Posterior cingulate gyrus (tissue), 11 donors: ENCODE measurements at regions not wholly inside any gene's neighbourhood (a gene's known extent, or its start where the extent isn't known, plus 50 kb on each side); places are given as distances from the start of the nearest gene placed in this dataset.

ENCODE experiments used
- DNase-seq, 10 donors: peaks; one replicate each; pipeline versions ENCODE4 v3.0.0 to v3.0.0-alpha.2; 2020 to 2021; ENCODE audit warnings: mixed read lengths in 3 of 10
- intact Hi-C: fragments of 100-400 bp; cut with DNase I; formaldehyde crosslinking; loops from one replicate; pipeline ENCODE4 v1.15.1; 2023

DNA sequence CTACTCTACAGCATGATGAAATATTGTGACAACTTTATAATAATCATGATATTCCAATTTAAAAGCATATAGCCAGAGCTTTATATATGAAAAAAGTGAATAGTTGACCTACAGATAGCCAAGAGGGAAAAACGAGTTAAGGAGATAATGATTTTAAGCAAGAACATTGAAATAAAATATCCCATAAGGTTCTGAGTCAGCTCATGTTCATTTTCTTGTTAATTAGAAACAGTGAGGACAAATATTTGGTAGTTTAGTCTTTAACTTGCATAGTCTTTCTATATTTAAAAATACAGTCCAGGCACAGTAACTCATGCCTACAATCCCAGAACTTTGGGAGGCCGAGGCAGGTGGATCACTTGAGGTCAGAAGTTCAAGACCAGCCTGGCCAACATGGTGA is 55.8 kb upstream of the CDH6 start:
- intact Hi-C loops = no loop called here
- DNase-seq = no peak

GRCh38 chr5:31135542-31135941 is 57.9 kb upstream of the CDH6 start:
- DNase-seq = no peak

DNA sequence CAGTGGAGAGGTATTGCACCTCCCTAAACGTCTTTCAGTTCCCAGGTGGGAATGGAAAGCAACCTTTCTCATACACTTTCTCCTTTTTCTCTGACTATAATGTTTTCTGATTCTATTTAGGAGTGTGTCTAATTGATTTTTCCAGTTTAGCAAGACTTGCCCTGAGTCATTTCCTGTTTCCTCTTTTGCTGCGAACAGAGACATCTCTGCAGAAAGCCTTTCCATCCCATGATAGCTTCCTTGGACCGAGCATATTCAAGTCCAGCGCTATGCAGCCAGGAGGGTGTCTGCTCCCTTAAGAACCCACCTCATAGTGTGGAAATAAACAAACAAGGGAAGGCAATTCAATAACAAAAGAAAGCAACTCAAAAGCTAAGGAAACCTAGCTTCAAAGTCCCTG is 60.0 kb upstream of the CDH6 start:
- no peak for DNase-seq
- intact Hi-C loops = no loop called here

More at GRCh38 chr5:31135542-31135941, 57.9 kb upstream of the CDH6 start:
- intact Hi-C loops = no loop called here

DNA sequence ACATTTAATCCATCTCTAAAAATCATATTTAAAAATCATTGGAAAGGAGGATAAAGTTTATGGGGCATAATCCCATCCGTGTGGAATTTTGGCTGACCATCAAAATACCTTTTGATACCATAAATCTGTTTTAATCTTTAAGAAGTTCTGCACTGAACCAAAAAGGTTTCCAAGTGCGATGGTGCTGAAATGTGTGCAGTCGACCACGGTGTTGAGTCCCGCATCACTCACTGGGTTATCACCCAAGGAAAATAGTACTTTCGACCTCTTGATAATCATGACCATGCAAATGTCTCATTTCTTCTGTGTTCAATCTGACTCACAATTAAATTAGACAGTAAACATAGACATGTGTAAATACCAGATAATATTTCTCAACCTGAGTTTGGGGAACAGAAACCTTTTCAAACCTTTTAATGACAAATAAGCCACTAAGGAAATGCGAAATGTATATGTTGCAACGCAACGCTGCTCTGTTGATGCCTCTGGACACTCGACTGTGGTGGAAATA is 62.0 kb upstream of the CDH6 start:
- intact Hi-C loops = no loop called here

GRCh38 chr5:31130676-31131075 is 62.8 kb upstream of the CDH6 start:
- intact Hi-C loops = no loop called here
- DNase-seq = no peak

More for the DNA sequence above, 62.0 kb upstream of the CDH6 start:
- DNase-seq = no peak

- intact Hi-C loops = no loop called here
- DNase-seq = no peak
Measured at GRCh38 chr5:31124651-31125305, 68.7 kb upstream of the CDH6 start.

DNA sequence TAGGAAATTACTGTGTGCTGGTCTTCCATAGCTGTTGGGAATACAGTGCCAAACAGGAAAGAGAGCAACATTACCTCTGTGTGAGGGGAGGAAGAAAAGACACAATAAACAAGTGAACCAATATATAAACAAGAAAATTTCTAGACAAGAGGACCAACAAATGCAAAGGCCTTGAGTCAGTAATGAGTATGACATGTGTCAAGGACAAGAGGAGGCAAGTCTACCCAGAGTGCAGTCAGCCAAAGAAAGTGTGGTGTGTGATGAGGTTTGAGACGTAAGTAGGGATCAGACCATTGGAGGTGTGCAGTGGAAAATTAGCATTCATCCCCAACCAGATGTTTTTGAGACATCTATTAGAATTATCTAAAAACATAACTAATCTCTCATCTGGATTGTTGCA is 69.5 kb upstream of the CDH6 start:
- DNase-seq = no peak
- intact Hi-C loops = no loop called here

DNA sequence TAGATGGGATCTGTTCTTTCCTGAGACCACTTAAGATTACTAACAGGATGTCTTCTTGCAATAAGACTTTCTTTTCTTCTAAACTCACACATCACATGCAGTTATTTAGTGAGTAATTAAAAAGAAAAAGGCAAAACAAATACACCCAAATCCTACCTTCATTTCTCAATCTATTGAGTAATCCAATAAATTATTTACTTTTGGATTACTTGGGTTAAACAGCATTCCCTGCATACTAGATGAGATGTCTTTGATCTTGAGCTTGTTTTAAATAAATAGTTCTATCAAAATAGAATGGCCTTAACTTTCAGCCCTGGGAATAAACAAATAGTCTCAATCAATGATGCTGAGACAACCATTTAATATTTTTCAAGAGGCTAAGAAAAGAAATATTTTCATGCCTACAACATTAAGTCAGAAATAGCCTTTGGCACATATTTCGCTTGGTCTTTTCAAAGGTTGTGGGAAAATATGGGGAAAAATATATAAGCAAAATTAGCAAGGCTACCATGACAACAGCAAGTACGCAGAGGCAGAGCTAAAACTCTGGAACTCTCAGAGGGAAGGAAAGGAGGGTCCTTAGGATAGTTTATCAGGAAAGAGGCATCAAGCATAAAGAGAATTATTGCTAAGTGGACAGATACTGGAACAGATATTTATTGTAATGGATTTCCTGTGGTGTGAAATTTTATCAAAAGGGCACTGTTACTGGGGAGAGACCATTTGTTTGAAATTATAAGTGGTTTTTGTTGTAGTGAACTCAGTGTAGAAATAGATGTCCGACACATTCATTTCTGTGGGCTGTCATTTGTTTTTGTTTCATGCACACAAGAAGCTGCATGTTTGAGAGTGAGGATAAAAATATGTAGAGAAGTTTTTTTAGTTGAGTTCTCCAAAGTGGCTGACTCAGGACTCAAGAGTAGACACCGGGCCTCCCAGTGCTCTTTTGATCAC is 70.2 kb upstream of the CDH6 start:
- intact Hi-C loops = no loop called here
- no peak for DNase-seq

DNA sequence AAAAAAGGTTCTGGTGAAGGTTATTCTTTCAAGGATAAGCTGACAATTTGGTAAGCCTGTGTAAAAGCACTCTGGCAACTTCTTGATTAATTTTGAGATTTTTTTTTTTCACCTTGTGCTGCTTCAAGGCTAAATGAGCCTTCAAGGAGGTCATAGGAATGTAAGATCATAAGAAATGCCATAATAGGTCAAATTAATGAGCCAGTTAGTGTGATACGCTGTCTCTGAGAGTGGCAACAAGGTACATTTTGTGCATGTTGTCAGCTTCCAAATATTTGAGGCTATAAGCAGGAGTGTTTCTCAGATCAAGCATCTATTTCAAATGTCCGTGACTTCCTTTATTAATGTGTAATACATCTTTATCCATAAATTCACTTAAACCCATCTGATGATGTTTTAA is 72.3 kb upstream of the CDH6 start:
- intact Hi-C loops = no loop called here
- no peak for DNase-seq

DNA sequence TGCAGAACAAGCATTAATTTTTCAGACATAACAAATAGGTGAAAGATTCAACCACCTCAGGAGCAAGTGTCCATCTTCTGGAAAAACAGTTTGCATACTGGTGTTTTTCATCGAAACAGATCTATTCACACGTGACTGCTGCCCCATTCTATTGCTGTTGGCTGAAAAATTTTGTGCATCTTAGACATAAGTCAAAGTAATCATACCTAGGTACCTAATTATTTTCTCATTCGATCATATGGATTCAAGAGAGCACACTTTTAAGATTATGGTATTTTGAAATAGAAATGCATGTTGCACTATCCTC is 72.9 kb upstream of the CDH6 start:
- intact Hi-C loops = no loop called here
- DNase-seq = no peak

DNA sequence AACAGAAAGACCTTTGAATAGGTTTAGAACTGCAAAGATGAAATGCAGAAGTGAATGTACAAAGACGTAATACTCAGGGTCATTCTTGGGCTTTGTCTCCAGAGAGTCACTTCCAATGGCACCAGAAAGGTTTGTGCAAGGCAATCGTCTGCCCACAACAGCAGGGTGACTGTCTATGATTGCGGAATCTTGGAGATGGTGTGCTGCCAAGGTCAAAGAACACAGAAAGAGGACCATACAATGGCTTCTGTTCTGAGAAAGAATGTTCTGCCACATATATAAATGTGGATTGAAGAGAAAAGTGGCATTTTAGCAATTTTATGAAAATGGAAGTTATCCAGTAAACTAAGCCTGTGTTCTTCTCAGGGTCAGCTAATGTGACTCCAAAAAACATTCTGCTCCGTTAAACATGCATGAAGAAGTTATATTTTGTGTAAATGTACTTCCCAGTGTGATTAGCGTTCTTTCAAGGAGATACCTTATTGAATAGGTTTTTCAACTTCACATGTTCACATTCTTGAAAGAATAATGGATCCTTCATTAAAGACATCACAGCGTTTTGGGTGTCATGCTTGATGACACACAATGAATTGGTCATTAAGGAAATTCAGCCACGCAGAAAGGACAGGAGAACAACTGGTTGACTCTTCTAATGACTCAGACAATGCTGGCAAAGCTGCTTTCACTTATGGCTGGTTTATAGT is 73.4 kb upstream of the CDH6 start:
- intact Hi-C loops = no loop called here
- no peak for DNase-seq

GRCh38 chr5:31116466-31117031 is 76.9 kb upstream of the CDH6 start:
- DNase-seq = no peak
- intact Hi-C loops = no loop called here

GRCh38 chr5:31114817-31115216 is 78.7 kb upstream of the CDH6 start:
- DNase-seq = no peak
- intact Hi-C loops = no loop called here

DNA sequence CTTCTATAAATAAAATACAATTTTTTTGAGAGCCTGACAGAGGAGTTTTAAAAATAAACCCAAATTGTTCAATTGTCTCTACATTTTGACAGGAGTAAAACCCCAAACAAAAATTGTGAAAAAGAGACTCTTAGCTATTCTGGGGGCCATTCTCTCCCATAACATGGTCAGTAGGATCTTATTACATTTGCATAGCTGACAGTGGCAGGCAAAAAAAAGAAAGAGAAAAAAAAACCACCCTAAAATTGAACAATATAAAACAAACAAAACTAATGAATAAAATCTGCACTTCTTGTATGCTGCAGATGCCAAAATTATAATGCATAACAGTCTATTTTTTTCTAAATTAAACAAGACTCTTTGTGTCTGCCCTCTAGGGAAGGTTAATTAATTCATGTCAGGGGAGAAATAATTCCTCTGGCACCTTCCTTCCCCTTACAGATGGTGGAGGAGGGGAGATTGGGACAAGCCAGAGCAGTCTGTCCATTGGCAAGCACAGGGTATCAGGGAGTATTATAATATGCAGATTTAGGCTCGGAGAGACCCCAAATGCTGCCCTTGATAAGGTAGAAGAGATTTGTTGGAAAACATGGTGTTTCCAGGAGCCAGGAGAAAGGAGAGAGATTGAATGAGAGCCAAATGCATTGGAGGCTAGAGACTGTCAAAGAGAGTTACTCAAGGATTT is 79.7 kb upstream of the CDH6 start:
- no peak for DNase-seq
- intact Hi-C loops = no loop called here

- DNase-seq = no peak
- intact Hi-C loops = no loop called here
Measured at GRCh38 chr5:31113101-31113500, 80.4 kb upstream of the CDH6 start.

DNA sequence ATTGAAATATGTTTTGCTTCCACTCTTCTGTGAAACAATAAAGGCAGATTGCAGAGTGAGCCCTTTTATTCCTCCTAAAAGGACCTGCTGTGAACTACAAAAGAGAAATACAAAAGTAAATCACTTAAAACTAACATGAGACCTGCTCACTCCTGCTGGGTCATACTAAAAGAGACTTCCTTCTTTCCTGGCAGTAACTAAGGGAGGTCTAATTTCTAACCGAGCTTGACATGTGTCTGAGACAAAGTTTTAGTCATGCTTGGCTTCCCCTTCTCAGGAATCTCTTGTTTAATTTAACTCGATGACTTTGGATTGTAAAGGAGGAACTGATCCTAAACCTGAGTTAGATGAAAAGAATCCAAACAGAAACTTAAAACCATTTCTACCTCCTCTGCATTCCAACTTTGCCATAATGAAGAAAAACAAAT is 86.4 kb upstream of the CDH6 start:
- intact Hi-C loops = no loop called here
- DNase-seq = no peak

DNA sequence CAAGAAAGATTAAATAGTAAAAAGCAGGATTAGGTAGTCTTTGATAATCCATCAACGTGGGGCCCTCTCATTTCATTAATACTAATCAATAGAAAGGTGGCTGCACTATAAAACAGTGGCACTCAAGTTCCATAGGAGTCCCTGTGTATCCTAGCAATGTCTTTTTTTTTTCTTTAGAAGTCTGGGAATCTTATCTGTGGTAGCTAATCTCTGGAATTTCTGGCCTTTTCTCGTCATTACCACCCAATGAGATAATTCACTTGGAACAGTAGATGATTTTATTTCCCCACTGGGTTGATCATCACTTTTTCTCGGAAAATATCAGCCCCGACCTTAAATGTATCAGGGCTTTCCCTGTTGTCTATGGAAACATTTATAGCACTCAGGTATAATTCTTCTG is 86.8 kb upstream of the CDH6 start:
- no peak for DNase-seq
- intact Hi-C loops = no loop called here

GRCh38 chr5:31106278-31106677 is 87.2 kb upstream of the CDH6 start:
- intact Hi-C loops = no loop called here
- no peak for DNase-seq

GRCh38 chr5:31104775-31105174 is 88.7 kb upstream of the CDH6 start:
- intact Hi-C loops = no loop called here

GRCh38 chr5:31100781-31101310 is 92.6 kb upstream of the CDH6 start:
- intact Hi-C loops = no loop called here
- no peak for DNase-seq

More at GRCh38 chr5:31104775-31105174, 88.7 kb upstream of the CDH6 start:
- DNase-seq = no peak
